ENCODE measurements at regions not wholly inside any gene's neighbourhood (a gene's known extent, or its start where the extent isn't known, plus 50 kb on each side); places are given as distances from the start of the nearest gene placed in this dataset.

DNA sequence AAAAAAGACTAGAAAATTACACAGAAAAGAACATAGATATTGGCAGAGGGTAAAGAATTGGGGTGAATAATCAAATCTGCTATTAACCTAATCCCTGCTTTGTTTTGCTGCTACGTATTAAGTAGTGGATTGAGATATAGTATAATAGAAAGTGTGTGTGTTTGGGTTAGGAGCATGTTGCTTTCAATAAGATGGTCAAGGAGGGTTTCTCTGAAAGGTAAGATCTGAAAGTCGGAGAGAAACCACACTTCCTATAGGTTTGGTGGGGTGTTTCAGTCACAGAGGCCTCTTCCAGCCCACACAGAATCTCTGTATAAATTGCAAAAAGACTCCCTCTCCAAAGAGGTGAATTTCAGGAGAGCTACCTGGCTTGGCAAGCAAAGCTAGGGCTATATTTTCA, 345.7 kb upstream of the SATB1 start:
- no peak for DNase-seq

DNA sequence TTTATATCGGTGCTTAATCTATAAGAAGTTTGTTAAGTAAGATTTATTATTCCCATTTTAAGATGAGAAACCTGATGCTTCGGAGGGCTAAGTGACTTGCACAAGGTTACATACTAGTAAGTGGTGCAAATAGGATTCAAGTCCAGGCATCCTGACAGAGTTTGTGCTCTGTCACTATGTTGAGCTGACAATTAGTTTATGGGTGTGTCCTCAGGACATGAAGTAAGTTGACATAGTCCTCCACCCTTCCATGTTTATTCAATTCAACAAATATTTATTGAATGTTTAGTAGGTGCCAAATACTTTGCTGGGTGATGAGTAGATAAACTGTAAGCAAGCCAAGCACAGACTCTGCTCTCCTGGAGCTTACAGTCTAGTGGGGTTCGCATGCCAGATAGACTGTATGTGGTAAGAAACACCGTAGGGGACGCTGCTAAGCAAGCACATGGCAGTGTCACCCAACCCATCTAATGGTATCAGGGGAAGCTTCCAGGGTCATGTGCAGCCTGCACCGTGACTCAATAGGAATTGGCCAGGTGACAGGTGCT, 342.7 kb upstream of the SATB1 start:
- no peak for DNase-seq

DNA sequence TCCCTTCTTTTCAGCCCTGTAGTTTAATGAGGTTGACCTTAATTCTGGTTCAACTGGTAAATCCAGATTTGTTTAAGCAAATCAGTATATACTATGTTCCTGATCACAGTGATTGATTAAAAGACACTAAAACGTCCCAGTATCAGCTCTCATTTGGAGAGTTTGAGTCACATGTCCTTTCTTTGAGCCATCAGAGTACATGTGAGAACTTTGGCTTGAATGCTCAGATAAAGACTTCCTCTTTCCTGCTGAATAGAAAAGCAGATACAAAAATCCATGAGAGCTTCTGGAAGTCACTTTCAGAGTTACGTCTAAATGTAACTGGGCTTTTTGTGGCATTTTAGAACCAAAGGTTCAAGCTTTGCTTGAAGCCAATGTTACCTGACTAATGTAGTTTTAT, 341.8 kb upstream of the SATB1 start:
- DNase-seq = no peak

DNA sequence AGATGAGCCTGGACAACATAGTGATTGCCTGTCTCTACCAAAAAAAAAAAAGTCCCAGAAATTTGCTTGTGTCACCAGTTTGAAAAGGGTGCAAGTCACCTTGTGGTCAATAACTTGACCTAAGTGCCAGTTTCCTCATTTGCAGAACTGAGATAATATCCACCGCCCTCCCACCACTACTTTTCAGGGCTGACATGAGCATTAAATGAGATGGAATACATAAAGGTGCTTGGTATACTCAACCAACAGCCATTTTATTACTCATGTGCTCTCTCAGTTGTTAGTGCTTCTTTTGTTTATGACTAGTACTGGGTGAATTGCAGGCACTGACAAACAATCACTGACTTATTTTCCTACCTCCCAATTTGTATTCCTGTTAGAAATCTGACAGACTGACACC, 340.5 kb upstream of the SATB1 start:
- no peak for DNase-seq

DNA sequence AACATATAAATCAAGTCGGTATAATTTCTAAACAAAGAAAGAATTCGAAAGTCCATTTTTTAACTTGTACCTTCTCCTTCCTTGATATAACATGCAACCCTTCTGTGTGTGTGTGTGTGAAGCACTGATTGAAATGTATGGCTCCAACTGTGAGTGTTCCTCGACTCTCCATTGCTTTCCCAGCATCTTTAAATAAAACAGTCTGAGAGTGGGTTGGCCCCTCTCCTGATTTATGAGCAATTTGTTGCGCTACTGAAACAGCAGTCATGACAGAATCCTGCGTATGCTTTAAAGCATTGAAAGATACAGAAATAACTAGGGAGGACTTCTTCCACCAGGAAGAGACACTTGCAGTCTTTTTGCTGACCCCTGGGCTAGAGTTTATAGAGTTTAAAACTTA, 340.0 kb upstream of the SATB1 start:
- DNase-seq = no peak

DNA sequence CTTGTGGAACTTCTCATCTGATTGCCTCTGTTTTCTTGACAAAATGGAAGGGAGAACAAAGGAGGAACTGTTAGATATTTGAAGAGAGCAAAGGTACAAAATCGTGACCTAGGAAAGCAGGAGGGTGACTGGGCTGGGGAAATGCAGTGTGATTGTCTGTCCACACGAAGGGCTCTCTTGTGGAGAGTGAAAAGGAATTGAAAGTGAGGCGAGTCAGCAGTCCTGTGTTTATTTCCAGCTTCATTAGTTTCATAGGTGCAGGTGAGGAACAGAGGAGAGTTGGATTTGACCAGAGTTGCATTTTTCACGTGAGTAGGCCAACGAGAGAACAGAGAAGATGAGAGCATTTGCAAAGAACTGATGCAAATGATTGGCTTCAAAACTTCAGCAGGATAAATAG, 336.4 kb upstream of the SATB1 start:
- no peak for DNase-seq

DNA sequence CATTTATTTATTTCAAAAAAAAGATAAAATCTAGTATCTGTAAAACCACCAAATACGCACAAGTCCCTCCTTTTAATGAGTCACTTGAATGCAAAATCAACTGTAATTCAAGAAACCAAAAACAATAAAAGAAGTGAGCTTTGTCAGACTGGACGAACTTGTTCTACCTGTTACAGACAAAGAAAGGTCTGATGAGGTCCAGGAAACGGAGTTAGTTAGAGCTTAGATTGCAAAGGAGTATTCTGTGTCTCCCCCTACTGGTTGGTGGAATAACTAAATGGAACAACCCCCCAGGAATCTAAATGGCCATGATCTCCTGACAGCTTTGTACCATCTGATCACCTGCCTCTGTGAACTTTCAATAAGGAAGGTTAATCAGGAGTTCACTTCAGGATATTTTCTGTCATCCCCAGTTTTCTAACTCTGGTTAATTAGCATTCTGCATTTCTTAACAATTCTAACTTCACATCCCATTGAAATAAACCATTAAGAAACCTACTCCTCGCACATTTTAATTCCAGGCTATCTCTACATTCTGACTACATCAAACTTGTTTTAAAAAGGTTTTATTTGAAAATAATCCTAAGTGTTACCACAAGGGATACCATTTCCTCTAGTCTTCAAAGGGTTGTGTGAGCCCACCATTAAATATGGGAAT, 333.0 kb upstream of the SATB1 start:
- peak; percentile 17 for DNase-seq

DNA sequence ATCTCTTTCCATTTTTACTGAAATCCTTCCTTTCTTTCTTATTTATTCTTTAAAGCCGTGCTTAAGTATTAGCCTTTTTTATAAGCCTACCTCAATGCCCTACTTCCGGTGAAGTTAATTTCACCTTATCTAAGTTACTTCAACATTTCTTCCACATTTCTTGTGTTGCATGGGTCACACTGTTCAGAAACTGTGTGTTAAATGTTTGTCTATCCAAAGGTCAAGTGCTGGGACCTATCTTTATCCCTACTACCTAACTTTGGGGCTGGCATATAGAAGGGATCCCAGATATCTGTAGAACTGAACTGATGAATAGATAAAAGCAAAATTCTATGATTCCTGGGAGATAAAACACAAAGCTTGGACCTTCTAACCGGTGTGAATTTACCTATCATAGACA, 332.3 kb upstream of the SATB1 start:
- DNase-seq = no peak

DNA sequence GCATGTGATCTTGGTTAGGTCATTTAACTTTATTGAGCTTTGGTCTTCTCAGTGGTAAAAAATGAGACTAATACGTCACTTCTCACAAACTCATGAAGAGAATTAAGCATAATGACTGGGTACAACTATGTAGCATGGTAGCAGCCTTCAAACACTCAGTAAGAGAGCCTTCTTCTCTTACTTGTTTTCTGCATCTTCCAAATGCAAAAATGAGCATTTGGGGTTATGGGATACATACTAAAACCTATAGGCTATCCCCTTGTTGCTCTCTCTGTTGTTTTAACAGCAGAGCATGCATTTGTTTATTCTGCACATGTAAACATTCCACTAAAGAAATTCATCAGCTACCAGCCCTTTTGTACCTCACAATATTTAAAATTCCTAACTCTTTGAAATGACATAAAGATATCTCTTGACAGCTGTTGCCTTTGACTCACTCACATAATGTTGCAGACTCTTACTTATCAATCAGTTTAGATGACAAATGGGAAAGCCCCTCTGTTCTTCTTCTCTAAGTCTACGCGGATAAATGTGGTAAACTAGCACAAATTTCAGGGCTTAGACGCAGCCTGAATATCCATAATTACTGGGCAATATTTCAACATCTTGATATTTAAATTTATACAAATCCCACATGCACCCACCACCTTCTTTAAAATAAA, 327.3 kb upstream of the SATB1 start:
- no peak for DNase-seq

DNA sequence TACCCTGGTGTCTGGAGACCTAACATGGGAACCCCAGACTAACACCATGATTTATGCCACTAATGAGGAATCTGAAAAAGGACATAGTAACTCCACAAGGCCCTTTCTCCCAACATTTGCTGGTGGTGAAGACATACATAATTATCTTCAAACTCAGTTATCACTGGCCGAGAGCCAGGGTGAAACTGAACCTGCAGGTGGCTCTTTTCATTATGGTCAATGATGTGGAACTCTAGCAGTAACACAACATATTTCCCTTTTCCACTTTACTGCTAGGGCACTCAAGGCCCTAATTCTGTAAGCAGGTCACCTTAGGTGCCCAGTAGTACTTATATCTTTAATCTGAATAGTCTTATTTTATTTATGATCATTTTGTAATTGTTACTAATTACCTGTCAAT, 326.4 kb upstream of the SATB1 start:
- DNase-seq = no peak

DNA sequence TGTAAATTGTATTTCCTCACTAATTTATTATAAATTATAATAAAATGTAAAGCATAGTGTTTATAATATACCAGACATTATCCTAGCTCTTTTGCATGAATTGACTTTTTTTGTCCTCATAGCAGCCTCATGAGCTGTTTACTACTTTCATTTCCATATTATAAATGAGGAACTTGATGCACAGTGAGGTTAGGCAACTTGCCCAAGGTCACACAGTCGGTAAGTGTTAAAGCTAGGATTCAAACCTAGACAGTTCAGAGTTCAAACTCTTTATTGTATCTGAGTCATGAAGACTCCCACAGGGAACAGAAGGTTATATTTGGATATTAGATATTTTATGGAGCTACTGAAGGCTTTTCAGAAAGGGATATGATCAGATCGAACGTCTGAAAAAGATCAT, 322.2 kb upstream of the SATB1 start:
- no peak for DNase-seq

DNA sequence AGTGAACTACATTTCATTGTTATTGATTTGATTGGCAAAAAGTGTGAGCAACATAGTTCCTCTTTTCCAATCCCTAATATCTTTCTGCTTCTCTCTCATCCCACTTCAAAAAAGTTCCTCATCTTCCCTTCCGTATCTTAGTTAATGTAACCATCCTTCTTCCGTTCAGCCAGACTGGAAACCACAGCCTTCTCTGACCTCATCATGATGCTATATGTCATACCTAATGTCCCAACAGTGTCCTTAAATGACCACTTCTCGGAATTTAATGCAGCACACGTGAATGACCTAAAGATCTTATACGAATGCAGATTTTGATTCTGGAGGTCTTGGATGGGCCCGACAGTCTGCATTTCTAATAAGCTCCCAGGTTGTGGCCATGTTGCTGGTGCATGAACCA, 320.3 kb upstream of the SATB1 start:
- DNase-seq = no peak

DNA sequence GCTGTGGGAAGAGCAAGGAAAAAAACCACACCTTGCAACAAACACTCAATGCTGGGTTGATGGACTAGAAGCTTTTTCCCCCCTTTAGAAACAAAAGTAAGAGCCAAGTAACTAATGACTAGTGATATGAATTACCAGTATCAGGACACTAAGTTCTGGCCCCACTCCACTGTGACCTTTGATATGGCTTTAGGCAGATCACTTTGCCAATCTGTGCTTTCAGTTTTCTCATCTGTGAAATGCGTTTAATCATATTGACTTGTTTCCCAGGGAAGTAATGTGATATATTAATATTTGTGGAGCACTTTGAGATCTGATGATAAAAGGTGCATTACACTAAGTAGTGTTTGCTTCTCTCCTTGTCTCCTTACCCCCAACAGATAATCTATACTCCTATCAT, 319.3 kb upstream of the SATB1 start:
- no peak for DNase-seq

DNA sequence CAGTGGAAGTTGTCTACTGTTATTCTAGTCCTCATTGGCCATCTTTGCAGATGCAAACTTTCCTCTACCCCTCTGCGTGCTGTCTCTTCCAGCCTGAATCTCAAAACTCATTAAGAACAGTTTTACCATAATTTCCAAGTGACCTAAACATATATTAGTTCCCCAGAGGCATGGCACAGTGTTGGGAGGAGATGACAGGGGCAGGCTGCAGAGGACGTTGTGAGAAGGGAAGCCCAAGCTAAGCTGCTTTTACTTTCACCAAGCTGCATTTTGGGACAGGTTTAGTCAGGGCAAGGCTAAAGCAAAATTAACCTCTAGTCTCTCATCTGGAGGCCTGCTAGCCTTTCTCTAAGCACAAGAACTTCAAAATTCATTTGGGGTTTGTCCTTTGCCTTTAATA, 318.6 kb upstream of the SATB1 start:
- DNase-seq = no peak

DNA sequence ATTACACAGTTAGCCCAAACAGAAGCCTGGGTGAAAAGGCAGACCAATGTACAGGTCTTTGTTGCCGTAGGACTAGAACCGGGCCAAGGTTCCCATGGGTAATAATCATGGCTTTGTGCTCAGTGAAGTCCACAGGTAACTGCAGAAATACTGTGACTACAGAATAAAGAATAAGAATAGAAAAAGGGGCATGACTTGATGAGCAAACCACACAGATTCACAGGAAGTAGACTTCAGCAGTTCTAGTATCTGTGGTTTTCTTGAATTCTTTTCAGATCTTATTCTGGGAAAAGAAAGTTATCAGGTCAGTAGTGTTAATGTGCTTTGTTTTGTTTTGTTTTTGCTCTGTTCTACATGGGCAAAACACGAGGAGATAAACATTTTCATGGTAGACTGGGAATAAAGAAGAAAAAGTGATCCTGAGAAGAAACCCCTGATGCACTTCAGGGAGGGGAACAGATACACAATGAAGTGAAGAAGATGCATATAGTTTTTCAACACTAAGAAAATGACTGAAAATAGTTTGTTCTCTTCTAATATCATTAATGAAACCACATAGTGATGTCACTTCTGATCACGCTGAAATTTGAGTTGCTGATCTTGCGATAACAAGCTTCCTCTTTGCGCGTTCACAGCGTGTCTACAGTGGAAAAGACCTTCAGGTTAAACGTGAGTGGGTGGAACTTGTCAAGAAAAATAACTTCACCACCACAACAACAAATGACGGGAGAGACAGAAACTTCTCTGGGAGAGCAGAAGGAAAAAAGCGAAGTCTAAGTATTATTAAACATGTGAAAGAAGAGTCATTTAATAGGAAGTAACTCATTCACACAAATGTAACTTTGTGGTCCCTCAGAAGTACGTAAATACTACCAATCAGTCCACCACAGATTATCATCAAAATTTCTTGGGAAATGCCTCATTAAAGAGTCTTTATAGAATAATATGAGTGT, 315.8 kb upstream of the SATB1 start:
- DNase-seq = no peak

DNA sequence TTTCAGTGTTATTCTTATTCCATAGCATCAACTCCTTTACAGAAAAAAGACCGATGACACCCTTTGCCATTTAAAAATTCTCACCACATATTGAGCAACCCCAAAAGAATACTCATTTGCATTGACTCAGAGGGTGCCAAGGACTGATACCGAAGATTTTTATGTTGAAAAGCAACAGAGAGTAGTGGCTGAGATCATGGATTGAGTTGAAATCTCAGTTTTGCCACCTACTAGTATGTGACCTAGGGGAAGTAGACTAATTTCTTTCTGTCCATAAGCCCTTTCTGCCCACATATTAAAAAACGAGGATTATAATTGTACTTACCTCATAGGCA, 313.9 kb upstream of the SATB1 start:
- DNase-seq = no peak

DNA sequence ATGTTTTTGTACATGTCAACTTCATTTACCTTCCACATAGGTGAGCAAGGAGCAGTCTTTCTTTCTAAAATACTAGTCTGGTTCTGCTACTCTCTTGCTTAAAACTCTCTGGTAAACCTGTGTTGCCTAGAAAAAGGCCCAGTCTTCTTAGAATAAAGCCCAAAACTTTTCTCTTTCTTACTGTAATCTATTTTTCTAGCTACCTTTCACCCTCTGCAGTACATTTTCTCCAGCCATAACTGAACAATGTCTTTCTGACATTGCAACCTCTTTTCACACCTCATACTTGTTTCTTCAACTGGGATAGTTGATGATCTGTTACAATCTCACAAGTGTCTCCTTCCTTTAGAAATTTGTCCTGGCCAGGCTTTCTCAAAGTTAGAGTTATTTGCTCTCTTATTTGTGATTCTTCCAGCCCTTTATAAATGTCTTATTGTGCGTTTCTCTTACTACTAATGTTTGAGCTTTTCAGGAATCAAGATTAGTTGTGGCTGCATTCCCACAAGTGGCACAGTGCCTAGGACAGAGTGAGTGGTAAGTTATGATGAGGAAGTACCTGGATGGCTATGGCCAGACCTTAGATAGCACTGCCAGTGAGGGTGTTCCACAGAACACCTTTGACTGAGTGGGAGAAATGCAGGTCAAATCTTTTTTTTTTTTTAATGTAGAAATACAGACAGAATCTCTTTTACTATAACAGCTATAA, 313.4 kb upstream of the SATB1 start:
- no peak for DNase-seq

DNA sequence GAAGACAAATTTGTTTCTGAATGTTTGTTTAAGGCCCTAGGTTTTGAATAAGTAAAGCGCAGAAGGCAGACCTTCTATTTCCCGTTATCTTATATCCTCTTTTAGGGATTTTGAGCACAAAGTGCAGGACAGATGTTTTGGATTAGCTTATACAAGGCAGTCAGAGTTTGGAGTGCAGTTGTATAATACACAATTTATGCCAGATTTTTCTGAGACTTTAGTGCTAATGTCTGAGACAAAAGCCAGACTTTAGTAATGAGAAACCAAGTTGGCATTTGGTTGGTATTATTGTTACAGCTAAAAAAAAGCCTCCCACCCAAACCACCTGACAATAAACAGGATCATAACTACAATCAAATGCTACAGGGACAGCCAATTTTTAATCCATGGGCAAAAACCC, 309.9 kb upstream of the SATB1 start:
- no peak for DNase-seq

DNA sequence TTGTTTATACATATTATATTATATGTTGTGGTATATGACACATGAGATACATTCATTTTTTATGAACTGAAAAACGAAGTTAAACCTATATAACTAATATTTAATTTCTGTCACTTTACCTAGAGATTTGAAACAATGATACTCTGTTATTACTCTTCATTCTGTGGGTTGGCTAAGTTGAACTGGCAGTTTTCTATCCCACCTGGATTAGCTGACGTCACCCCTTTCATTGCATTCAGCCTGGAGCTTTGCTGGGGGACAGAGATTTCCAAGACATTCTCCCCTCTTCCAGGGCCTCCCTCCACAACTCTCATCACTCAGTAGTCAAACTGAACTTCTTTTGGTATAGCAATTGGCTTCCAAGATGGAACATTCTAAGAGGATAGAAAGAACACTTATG, 309.2 kb upstream of the SATB1 start:
- DNase-seq = no peak

DNA sequence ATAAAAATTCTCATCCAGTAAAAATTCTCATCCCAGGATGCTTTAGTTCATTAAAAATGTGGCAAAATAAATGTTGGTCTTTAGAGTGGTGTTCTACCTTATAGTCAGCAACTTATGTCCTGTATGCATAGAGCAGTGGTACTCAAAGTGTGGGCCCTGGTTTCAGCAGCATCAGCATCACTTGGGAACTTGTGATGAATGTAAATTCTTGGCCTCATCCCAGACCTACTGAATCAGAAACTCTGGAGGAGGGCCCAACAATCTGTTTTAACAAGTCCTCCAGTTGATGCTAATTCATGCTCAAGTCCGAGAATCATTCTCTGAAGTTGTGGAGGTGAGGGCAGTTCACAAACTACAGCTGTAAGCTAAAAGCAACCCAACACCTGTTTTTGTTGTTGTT, 307.3 kb upstream of the SATB1 start:
- DNase-seq = no peak

DNA sequence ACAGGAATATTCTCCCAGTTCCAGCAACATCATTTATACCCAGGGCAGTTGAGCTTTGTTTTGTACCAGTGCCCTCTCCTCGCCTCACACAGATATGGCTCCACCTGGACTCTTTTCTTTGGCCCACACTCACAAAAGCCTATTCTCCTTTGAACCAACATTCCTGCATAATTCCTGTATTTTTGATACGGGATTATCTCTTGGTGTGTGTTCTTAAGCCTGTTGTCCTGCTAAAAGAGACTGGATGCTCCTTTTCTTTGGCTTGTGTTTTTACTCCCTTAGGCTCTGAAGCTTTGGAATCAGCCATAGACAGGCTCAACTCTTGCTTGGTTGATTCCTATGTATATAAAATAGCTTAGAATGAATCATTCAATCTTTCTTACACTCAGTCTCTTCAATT, 305.4 kb upstream of the SATB1 start:
- DNase-seq = no peak

DNA sequence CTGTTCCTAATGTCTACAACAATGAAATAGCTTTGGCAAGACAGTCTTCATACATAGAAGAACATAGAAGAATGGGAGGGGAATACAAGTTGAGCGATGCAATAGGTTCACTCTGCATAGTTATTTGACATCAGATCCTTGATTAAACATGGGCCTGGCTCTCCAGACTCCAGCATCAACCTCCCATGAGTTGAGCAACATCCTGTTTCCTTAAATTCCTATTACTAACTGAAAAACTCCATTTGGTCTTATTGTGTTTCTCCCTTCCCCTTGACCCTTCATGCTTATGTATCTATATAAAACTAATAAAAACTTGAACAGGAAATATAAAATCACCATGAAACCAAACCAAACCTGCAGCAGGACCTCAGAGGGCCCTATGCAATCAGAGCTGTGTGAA, 304.5 kb upstream of the SATB1 start:
- DNase-seq = no peak

All from fibroblast of skin of right biceps (primary cell).